ENCODE measurements at regions not wholly inside any gene's neighbourhood (a gene's known extent, or its start where the extent isn't known, plus 50 kb on each side); places are given as distances from the start of the nearest gene placed in this dataset.

- no peak for TF ChIP-seq EP300 (IDR thresholded peaks at IDR 0.05)
- TF ChIP-seq POLR2A (IDR thresholded peaks at IDR 0.05) = no peak
- TF ChIP-seq CTCF (IDR thresholded peaks at IDR 0.05) = no peak
Measured at GRCh38 chr9:108363311-108363710, 492.5 kb downstream of the ACTL7B start.
